Kidney epithelial cell (primary cell): ENCODE measurements at regions not wholly inside any gene's neighbourhood (a gene's known extent, or its start where the extent isn't known, plus 50 kb on each side); places are given as distances from the start of the nearest gene placed in this dataset.

Experiments used
- DNase-seq: peaks from one replicate; pipeline ENCODE4 v3.0.0-alpha.2; 2010; ENCODE audit warnings: low read depth
- H3K27me3 ChIP-seq: 2 replicates; pipeline ENCODE4 v1.6.0; 2011; ENCODE audit warnings: low read length; ENCODE audit not compliant: control insufficient read depth, insufficient read depth
- H3K36me3 ChIP-seq: 2 replicates; pipeline ENCODE4 v1.5.1; 2011; ENCODE audit warnings: low read length; ENCODE audit not compliant: control insufficient read depth, insufficient read depth
- H3K4me3 ChIP-seq: 2 replicates; pipeline ENCODE4 v1.5.1; 2011; ENCODE audit warnings: low read depth, mild to moderate bottlenecking, control low read depth, low read length
- CTCF ChIP-seq: IDR thresholded peaks from 2 replicates; pipeline ENCODE4 v1.5.1; 2011; ENCODE audit warnings: mild to moderate bottlenecking, moderate library complexity, low read length, control low read depth, inconsistent platforms; ENCODE audit not compliant: insufficient read depth, poor library complexity, severe bottlenecking

GRCh38 chr12:100675432-100675831, 101.9 kb downstream of the GAS2L3 start:
- Histone ChIP-seq H3K4me3 (no peak overlapping the region), H3K27me3 (no peaks in the 10 kb centered on the region), H3K36me3 (no peaks in the 10 kb centered on the region)
- DNase-seq: peak; percentile 7
- TF ChIP-seq CTCF: no peak

GRCh38 chr12:100681074-100681473, 107.6 kb downstream of the GAS2L3 start:
- no peak for DNase-seq
- Histone ChIP-seq H3K4me3 (no peak overlapping the region), H3K36me3 (no peaks in the 10 kb centered on the region), H3K27me3 (no peaks in the 10 kb centered on the region)
- no peak for TF ChIP-seq CTCF

GRCh38 chr12:100682178-100682577, 108.7 kb downstream of the GAS2L3 start:
- Histone ChIP-seq H3K36me3 (no peaks in the 10 kb centered on the region), H3K27me3 (no peaks in the 10 kb centered on the region), H3K4me3 (no peak overlapping the region)
- TF ChIP-seq CTCF: no peak
- DNase-seq: no peak

- no peak for TF ChIP-seq CTCF
- Histone ChIP-seq H3K4me3 (no peak overlapping the region), H3K27me3 (no peaks in the 10 kb centered on the region), H3K36me3 (no peaks in the 10 kb centered on the region)
- DNase-seq: no peak
Measured at GRCh38 chr12:100687686-100688085, 106.9 kb upstream of the ANO4 start.

- no peaks in the 10 kb centered on the region for H3K27me3 ChIP-seq
- H3K36me3 ChIP-seq: no peaks in the 10 kb centered on the region
- no peak for DNase-seq
- H3K4me3 ChIP-seq: no peak overlapping the region
- TF ChIP-seq CTCF: no peak
Measured at GRCh38 chr12:100688451-100688864, 106.1 kb upstream of the ANO4 start.

- no peak for TF ChIP-seq CTCF
- Histone ChIP-seq H3K27me3 (no peaks in the 10 kb centered on the region), H3K4me3 (no peak overlapping the region), H3K36me3 (no peaks in the 10 kb centered on the region)
- no peak for DNase-seq
Measured at GRCh38 chr12:100692502-100692901, 102.1 kb upstream of the ANO4 start.
